Spleen (tissue), 11 donors: ENCODE measurements at regions not wholly inside any gene's neighbourhood (a gene's known extent, or its start where the extent isn't known, plus 50 kb on each side); places are given as distances from the start of the nearest gene placed in this dataset.

Experiments
- DNase-seq: peaks from one replicate; pipeline ENCODE4 v3.0.0-alpha.2; 2020
- H3K27ac ChIP-seq, 8 donors: fragments of 200-600 bp; sonication (generic) in 7 of 8; 1 replicate in 4 of 8; 2 replicates in 4 of 8; pipeline versions ENCODE4 v1.5.0 to v1.8.0; 2016 to 2021; ENCODE audit warnings: inconsistent platforms in 4 of 8, mild to moderate bottlenecking in 4 of 8, moderate library complexity in 1 of 8
- H3K27me3 ChIP-seq, 7 donors: fragments of 200-600 bp; sonication (generic) in 6 of 7; replicated peaks in 1 of 7; 1 replicate in 4 of 7; 2 replicates in 3 of 7; pipeline versions ENCODE4 v1.5.0 to v1.8.0; 2016 to 2021; ENCODE audit warnings: inconsistent platforms in 3 of 7, mild to moderate bottlenecking in 1 of 7
- H3K36me3 ChIP-seq, 6 donors: fragments of 200-600 bp; sonication (generic) in 5 of 6; 1 replicate in 4 of 6; 2 replicates in 2 of 6; pipeline versions ENCODE4 v1.5.0 to v1.8.0; 2016 to 2021; ENCODE audit warnings: inconsistent platforms in 2 of 6
- H3K4me1 ChIP-seq, 6 donors: fragments of 200-600 bp; sonication (generic) in 5 of 6; 1 replicate in 3 of 6; 2 replicates in 3 of 6; pipeline versions ENCODE4 v1.5.0 to v1.8.0; 2016 to 2021; ENCODE audit warnings: inconsistent platforms in 3 of 6
- H3K4me3 ChIP-seq, 8 donors: fragments of 200-600 bp; sonication (generic) in 7 of 8; 1 replicate in 4 of 8; 2 replicates in 4 of 8; pipeline versions ENCODE4 v1.5.0 to v1.8.0; 2016 to 2021; ENCODE audit warnings: inconsistent platforms in 4 of 8, mild to moderate bottlenecking in 4 of 8, moderate library complexity in 2 of 8
- H3K9me3 ChIP-seq, 8 donors: fragments of 200-600 bp; sonication (generic) in 7 of 8; 1 replicate in 4 of 8; 2 replicates in 4 of 8; pipeline versions ENCODE4 v1.5.0 to v1.8.0; 2016 to 2021; ENCODE audit warnings: inconsistent platforms in 4 of 8
- CTCF ChIP-seq, 11 experiments: fragments of 200-600 bp in 7 of 11; fragments of 450-650 bp in 4 of 11; sonication (generic) in 4 of 11; IDR thresholded peaks in 8 of 11; conservative IDR thresholded peaks in 3 of 11; 1 replicate in 7 of 11; 2 replicates in 4 of 11; pipeline versions ENCODE4 v1.4.0 to v1.8.0; 2016 to 2021; ENCODE audit warnings: antibody characterized with exemption in 11 of 11, inconsistent platforms in 4 of 11, mild to moderate bottlenecking in 1 of 11
- POLR2A ChIP-seq, 3 donors: fragments of 450-650 bp; IDR thresholded peaks; one replicate each; pipeline ENCODE4 v1.5.1; 2017; ENCODE audit warnings: antibody characterized with exemption in 3 of 3, mild to moderate bottlenecking in 1 of 3
- POLR2AphosphoS5 ChIP-seq, 3 donors: sonication (generic); formaldehyde crosslinking; IDR thresholded peaks; one replicate each; pipeline ENCODE4 v1.5.1; 2017; ENCODE audit warnings: antibody characterized with exemption in 3 of 3
- WGBS, 5 donors: extraction: QIAGEN DNeasy Blood & Tissue Kit in 3 of 5; methylation state at CpG; one replicate each; pipeline versions ENCODE4 v1.1.5 to v1.1.7; 2013 to 2018; 5-methylcytosine and 5-hydroxymethylcytosine counted together
- intact Hi-C: fragments of 100-400 bp; cut with DNase I; formaldehyde crosslinking; loops from one replicate; pipeline ENCODE4 v1.15.0; 2023; ENCODE audit warnings: low total_unique reads
- donor health status: healthy with polysubstance abuse.
- donor health status: DM: no; HTN: no; CAD: no; lungs with moderate emphysema.
- donor health status: DM: no; HTN: no; CAD: no.
- donor health status: Bipolar disorder and iron deficiency.
- donor health status: healthy.
- donor health status: DM: no; HTN: no; CAD: no.
- donor health status: DM: yes; HTN: yes; CAD: no.

- TF ChIP-seq POLR2A (IDR thresholded peaks at IDR 0.05) (no peak), POLR2AphosphoS5 (IDR thresholded peaks at IDR 0.05) (no peak), CTCF (IDR thresholded peaks at IDR 0.05 in 8 of 11, conservative IDR thresholded peaks at IDR 0.05 in 3 of 11) (no peak)
- no peak overlapping the region for H3K27ac ChIP-seq
- 89 to 99% (median 92%) methylated on average over 3 of the region's 3 CpGs for WGBS, 5 donors
Observed at GRCh38 chr15:95375281-95375680, 955.2 kb upstream of the NR2F2 start.

GRCh38 chr15:95377258-95377852, 953.1 kb upstream of the NR2F2 start:
- intact Hi-C loops = no loop called here
- no peaks in the 10 kb centered on the region for H3K4me1 ChIP-seq
- H3K27me3 ChIP-seq = no peaks in the 10 kb centered on the region
- DNase-seq = no peak
- no peaks in the 10 kb centered on the region for H3K36me3 ChIP-seq
- no peak overlapping the region for H3K4me3 ChIP-seq
- no peak overlapping the region for H3K27ac ChIP-seq
- 73 to 88% (median 79%) methylated on average over 5 of the region's 5 CpGs for WGBS, 5 donors
- no peak for TF ChIP-seq POLR2A (IDR thresholded peaks at IDR 0.05)
- TF ChIP-seq POLR2AphosphoS5 (IDR thresholded peaks at IDR 0.05) = no peak
- TF ChIP-seq CTCF (IDR thresholded peaks at IDR 0.05 in 8 of 11, conservative IDR thresholded peaks at IDR 0.05 in 3 of 11) = no peak
- no peaks in the 10 kb centered on the region for H3K9me3 ChIP-seq

More at GRCh38 chr15:95375281-95375680, 955.2 kb upstream of the NR2F2 start:
- Histone ChIP-seq H3K4me1 (no peaks in the 10 kb centered on the region), H3K36me3 (no peaks in the 10 kb centered on the region), H3K9me3 (no peaks in the 10 kb centered on the region), H3K4me3 (no peak overlapping the region), H3K27me3 (no peaks in the 10 kb centered on the region)
- intact Hi-C loops = no loop called here
- no peak for DNase-seq

- WGBS, 5 donors = 53 to 64% (median 55%) methylated on average over 8 of the region's 8 CpGs
- intact Hi-C loops = no loop called here
- TF ChIP-seq POLR2A (IDR thresholded peaks at IDR 0.05) (no peak), CTCF (IDR thresholded peaks at IDR 0.05 in 8 of 11, conservative IDR thresholded peaks at IDR 0.05 in 3 of 11) (no peak), POLR2AphosphoS5 (IDR thresholded peaks at IDR 0.05) (no peak)
- Histone ChIP-seq H3K9me3 (peaks cover 0 to 14% (median 6%) of the 10 kb centered on the region in 8 donors), H3K4me3 (no peak overlapping the region), H3K4me1 (peaks cover 0 to 12% (median 0%) of the 10 kb centered on the region in 6 donors), H3K27ac (peak overlapping the region in 2 of 8 donors; percentile 10 to 18), H3K36me3 (no peaks in the 10 kb centered on the region), H3K27me3 (no peaks in the 10 kb centered on the region)
- DNase-seq = no peak
Observed at GRCh38 chr15:95394186-95395067, 936.1 kb upstream of the NR2F2 start.

- Histone ChIP-seq H3K9me3 (no peaks in the 10 kb centered on the region), H3K27ac (no peak overlapping the region), H3K36me3 (no peaks in the 10 kb centered on the region), H3K27me3 (no peaks in the 10 kb centered on the region), H3K4me1 (no peaks in the 10 kb centered on the region), H3K4me3 (no peak overlapping the region)
- DNase-seq = no peak
- no peak for TF ChIP-seq POLR2AphosphoS5 (IDR thresholded peaks at IDR 0.05)
- TF ChIP-seq POLR2A (IDR thresholded peaks at IDR 0.05) = no peak
- no peak for TF ChIP-seq CTCF (IDR thresholded peaks at IDR 0.05 in 8 of 11, conservative IDR thresholded peaks at IDR 0.05 in 3 of 11)
- intact Hi-C loops = no loop called here
- 58 to 70% (median 59%) methylated on average over 1 of the region's 1 CpG for WGBS, 5 donors
Observed at GRCh38 chr15:95400428-95400827, 930.1 kb upstream of the NR2F2 start.
